GM13976 (cell line): ENCODE measurements at regions not wholly inside any gene's neighbourhood (a gene's known extent, or its start where the extent isn't known, plus 50 kb on each side); places are given as distances from the start of the nearest gene placed in this dataset.

Experiments used
- DNase-seq: peaks from one replicate; pipeline ENCODE4 v3.0.0; 2012; ENCODE audit warnings: low spot score
- in situ Hi-C: fragments of 300-500 bp; cut with MboI; formaldehyde crosslinking; loops from one replicate; pipeline ENCODE4 v1.12.0; 2022; ENCODE audit warnings: low sequenced_read_pairs, mixed read lengths, inconsistent platforms; ENCODE audit not compliant: unreplicated experiment
- TF ChIP-seq, protein P1 (sequence below): IDR thresholded peaks from 2 replicates; pipeline ENCODE4 v1.5.1; 2012; ENCODE audit warnings: borderline replicate concordance, mild to moderate bottlenecking; ENCODE audit not compliant: insufficient read depth; ENCODE audit errors: extremely low read depth, missing control alignments, control extremely low read depth

DNA sequence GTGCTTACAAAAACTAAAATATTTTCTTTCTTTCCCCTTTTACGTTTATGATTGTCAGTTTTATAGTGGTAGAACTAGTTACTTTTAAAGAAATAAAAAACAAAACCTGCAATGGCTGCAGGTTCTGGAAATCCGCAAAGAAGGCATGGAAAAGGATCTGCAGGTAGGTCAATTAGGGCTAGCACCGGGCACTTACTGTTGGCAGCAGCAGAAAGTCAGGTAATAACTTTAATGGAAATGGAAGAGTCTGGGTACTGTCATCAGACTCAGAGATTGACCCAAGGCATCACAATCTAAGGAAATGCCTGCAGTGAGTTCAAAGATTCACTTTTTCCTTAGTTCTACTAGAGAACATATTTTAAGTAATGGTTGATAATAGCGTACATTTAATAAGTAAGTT lies 1136.3 kb upstream of the B3GALT2 start:
- in situ Hi-C loops, result no loop called here
- DNase-seq, result no peak
- TF ChIP-seq, protein P1, sequence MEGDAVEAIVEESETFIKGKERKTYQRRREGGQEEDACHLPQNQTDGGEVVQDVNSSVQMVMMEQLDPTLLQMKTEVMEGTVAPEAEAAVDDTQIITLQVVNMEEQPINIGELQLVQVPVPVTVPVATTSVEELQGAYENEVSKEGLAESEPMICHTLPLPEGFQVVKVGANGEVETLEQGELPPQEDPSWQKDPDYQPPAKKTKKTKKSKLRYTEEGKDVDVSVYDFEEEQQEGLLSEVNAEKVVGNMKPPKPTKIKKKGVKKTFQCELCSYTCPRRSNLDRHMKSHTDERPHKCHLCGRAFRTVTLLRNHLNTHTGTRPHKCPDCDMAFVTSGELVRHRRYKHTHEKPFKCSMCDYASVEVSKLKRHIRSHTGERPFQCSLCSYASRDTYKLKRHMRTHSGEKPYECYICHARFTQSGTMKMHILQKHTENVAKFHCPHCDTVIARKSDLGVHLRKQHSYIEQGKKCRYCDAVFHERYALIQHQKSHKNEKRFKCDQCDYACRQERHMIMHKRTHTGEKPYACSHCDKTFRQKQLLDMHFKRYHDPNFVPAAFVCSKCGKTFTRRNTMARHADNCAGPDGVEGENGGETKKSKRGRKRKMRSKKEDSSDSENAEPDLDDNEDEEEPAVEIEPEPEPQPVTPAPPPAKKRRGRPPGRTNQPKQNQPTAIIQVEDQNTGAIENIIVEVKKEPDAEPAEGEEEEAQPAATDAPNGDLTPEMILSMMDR, result no peak

- no peak for DNase-seq
- in situ Hi-C loops, result no loop called here
- TF ChIP-seq, protein P1, result no peak
These were observed 1132.4 kb upstream of the B3GALT2 start for GRCh38 chr1:194318790-194319280.

GRCh38 chr1:194309697-194310096 lies 1123.3 kb upstream of the B3GALT2 start:
- no peak for DNase-seq
- in situ Hi-C loops, result no loop called here

GRCh38 chr1:194309269-194309668 lies 1122.9 kb upstream of the B3GALT2 start:
- in situ Hi-C loops, result no loop called here
- TF ChIP-seq, protein P1, result no peak
- no peak for DNase-seq

More at GRCh38 chr1:194309697-194310096, 1123.3 kb upstream of the B3GALT2 start:
- TF ChIP-seq, protein P1, result no peak

- DNase-seq, result no peak
These were observed 1114.4 kb upstream of the B3GALT2 start for GRCh38 chr1:194300776-194301175.

DNA sequence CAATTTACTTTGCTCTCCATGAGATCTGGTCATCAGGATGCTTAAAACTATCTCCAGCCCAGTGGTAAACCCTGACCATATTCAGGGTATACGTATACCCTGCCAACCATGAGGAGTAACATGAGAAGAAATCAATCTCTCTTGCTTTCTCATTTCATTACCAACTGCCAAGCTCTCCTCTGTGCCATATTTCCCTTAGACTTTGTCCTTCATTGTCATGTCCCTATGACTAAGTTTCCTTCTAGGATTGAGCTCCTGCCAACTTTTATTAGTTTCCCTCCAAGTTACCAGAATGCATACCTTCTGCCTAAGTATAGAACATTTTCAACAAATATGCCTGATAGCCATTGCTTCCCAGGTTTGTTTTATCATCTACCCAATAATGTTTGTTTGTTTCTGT lies 1113.9 kb upstream of the B3GALT2 start:
- DNase-seq, result no peak
- TF ChIP-seq, protein P1, result no peak
- in situ Hi-C loops, result no loop called here

More at GRCh38 chr1:194300776-194301175, 1114.4 kb upstream of the B3GALT2 start:
- TF ChIP-seq, protein P1, result no peak
- in situ Hi-C loops, result no loop called here

- TF ChIP-seq, protein P1, result no peak
- DNase-seq, result no peak
- in situ Hi-C loops, result loop anchor here (25.0 kb wide), 1 partner anchor 886 kb away; no protein-coding TSS in a partner anchor
These were observed 1111.7 kb upstream of the B3GALT2 start for GRCh38 chr1:194298007-194298598.
